HepG2 (cell line): ENCODE measurements at regions not wholly inside any gene's neighbourhood (a gene's known extent, or its start where the extent isn't known, plus 50 kb on each side); places are given as distances from the start of the nearest gene placed in this dataset.

Experiments
- ATAC-seq: fragments of 200-7000 bp; cut with Tn5 transposase; 3 replicates; pipeline ENCODE4 v1.9.1; 2020; ENCODE audit warnings: mild to moderate bottlenecking, moderate library complexity
- BruUV-seq: library from RNA; stranded (reverse); fragments of 400-500 nt; replicated peaks from 2 replicates; lab custom pipeline; 2021; lab: Mats Ljungman, UMichigan
- CTCF ChIA-PET: fragments of 300-600 bp; formaldehyde crosslinking; extraction: SDS; loops from one replicate; lab custom pipeline; 2021; ENCODE audit warnings: low total read pairs, inconsistent platforms, low intra/inter-chr PET ratio; lab: Yijun Ruan, JAX
- POLR2A ChIA-PET: fragments of 350-600 bp; sonication (Branson Sonifier 250); formaldehyde crosslinking; loops from one replicate; lab custom pipeline; 2020; ENCODE audit warnings: antibody characterized with exemption, inconsistent platforms; lab: Yijun Ruan, JAX
- DNase-seq: peaks from one replicate; pipeline ENCODE4 v3.0.0-alpha.2; 2015; ENCODE audit warnings: low spot score
- FAIRE-seq: peaks from 3 replicates; lab custom pipeline; 2011; peaks lifted over from hg19 to GRCh38; lab: Jason Lieb, UNC
- H2AFZ ChIP-seq: one replicate; pipeline ENCODE4 v1.6.1; 2011; ENCODE audit warnings: low read length, inconsistent platforms
- H3K27ac ChIP-seq: fragments of 300-600 bp; 3 replicates; pipeline ENCODE4 v1.8.0; 2011; ENCODE audit warnings: mixed run types, mild to moderate bottlenecking, mixed read lengths, low read length, inconsistent platforms; ENCODE audit not compliant: insufficient read depth; ENCODE audit errors: extremely low read length
- H3K27me3 ChIP-seq, 2 experiments: fragments of 200-600 bp in 1 of 2; 2 replicates in 1 of 2; 3 replicates in 1 of 2; pipeline versions ENCODE4 v1.6.0 to v1.8.0; 2011; ENCODE audit warnings: low read length in 2 of 2, mild to moderate bottlenecking in 2 of 2, moderate library complexity in 2 of 2, inconsistent platforms in 1 of 2; ENCODE audit not compliant: insufficient read depth in 2 of 2, control insufficient read depth in 1 of 2
- H3K36me3 ChIP-seq, 2 experiments: fragments of 200-600 bp in 1 of 2; replicated peaks in 1 of 2; 2 replicates in 1 of 2; 3 replicates in 1 of 2; pipeline versions ENCODE4 v1.5.1 to v1.8.0; 2011; ENCODE audit warnings: low read length in 2 of 2, inconsistent platforms in 1 of 2; ENCODE audit not compliant: insufficient read depth in 2 of 2, control insufficient read depth in 1 of 2
- H3K4me1 ChIP-seq: 2 replicates; pipeline ENCODE4 v1.5.1; 2012; ENCODE audit warnings: low read length, inconsistent platforms; ENCODE audit not compliant: insufficient read depth
- H3K4me2 ChIP-seq: 2 replicates; pipeline ENCODE4 v1.6.0; 2011; ENCODE audit warnings: low read depth, low read length, inconsistent platforms
- H3K4me3 ChIP-seq, 3 experiments: fragments of 200-600 bp in 1 of 3; sonication (generic), shearing (Covaris generic) in 1 of 3; replicated peaks in 1 of 3; 2 replicates each; pipeline ENCODE4 v1.5.1; 2011 to 2016; ENCODE audit warnings: low read length in 3 of 3, inconsistent platforms in 2 of 3, low read depth in 2 of 3, mild to moderate bottlenecking in 2 of 3, control low read depth in 1 of 3, mixed read lengths in 1 of 3; ENCODE audit not compliant: insufficient read depth in 1 of 3
- H3K79me2 ChIP-seq: one replicate; pipeline ENCODE4 v1.6.1; 2011; ENCODE audit warnings: low read length, inconsistent platforms; ENCODE audit not compliant: insufficient read depth
- H3K9ac ChIP-seq: 2 replicates; pipeline ENCODE4 v1.6.0; 2011; ENCODE audit warnings: mild to moderate bottlenecking, low read depth, low read length, inconsistent platforms; ENCODE audit not compliant: insufficient read depth
- H3K9me3 ChIP-seq: 2 replicates; pipeline ENCODE4 v1.5.1; 2012; ENCODE audit warnings: mild to moderate bottlenecking, low read length
- H4K20me1 ChIP-seq: 2 replicates; pipeline ENCODE4 v1.6.0; 2011; ENCODE audit warnings: inconsistent platforms, mild to moderate bottlenecking, low read length, moderate library complexity; ENCODE audit not compliant: insufficient read depth
- CCDC6 ChIP-seq: sonication (generic); formaldehyde crosslinking; IDR thresholded peaks from 2 replicates; pipeline ENCODE4 v1.8.1; 2022; ENCODE audit warnings: mild to moderate bottlenecking, missing genetic modification reagents, moderate library complexity
- GMEB1 ChIP-seq: sonication (generic); formaldehyde crosslinking; IDR thresholded peaks from 2 replicates; pipeline ENCODE4 v1.5.1; 2020; ENCODE audit warnings: missing genetic modification reagents, mild to moderate bottlenecking, borderline replicate concordance
- NR1H2 ChIP-seq: sonication (generic); formaldehyde crosslinking; IDR thresholded peaks from 2 replicates; pipeline ENCODE4 v1.8.1; 2022; ENCODE audit warnings: low read depth, missing genetic modification reagents, borderline replicate concordance
- TCF7 ChIP-seq: sonication (generic); IDR thresholded peaks from 2 replicates; pipeline ENCODE4 v1.6.1; 2016; ENCODE audit warnings: antibody characterized with exemption, low read depth
- ZBTB43 ChIP-seq: sonication (generic); formaldehyde crosslinking; conservative IDR thresholded peaks from 2 replicates; pipeline ENCODE4 v1.4.0; 2020; ENCODE audit warnings: missing genetic modification reagents
- ZFP36L1 ChIP-seq: sonication (generic); formaldehyde crosslinking; IDR thresholded peaks from 2 replicates; pipeline ENCODE4 v1.8.0; 2022; ENCODE audit warnings: mild to moderate bottlenecking, missing genetic modification reagents, moderate library complexity
- WGBS: methylation state at CpG from one replicate; pipeline ENCODE4 v1.1.6; 2017; ENCODE audit warnings: low lambda C conversion rate; 5-methylcytosine and 5-hydroxymethylcytosine counted together
- in situ Hi-C: cut with HindIII; loops from 2 replicates; pipeline ENCODE4 v1.10.0; 2017; ENCODE audit warnings: low pct_unique_long_range_greater_than_20kb; ENCODE audit not compliant: extremely low pct_ligation_motif_present
- intact Hi-C: fragments of 100-400 bp; cut with micrococcal nuclease; formaldehyde crosslinking; loops from one replicate; pipeline ENCODE4 v1.10.0; 2022; ENCODE audit not compliant: unreplicated experiment

- intact Hi-C loops, result loop anchor here (5.0 kb wide), 1 partner anchor 1130 kb away; no protein-coding TSS in a partner anchor
- Histone ChIP-seq H4K20me1 (no peaks in the 10 kb centered on the region), H3K36me3 (no peaks in the 10 kb centered on the region), H3K4me3 (no peak overlapping the region), H3K79me2 (no peaks in the 10 kb centered on the region), H3K4me2 (no peak overlapping the region), H3K27ac (no peak overlapping the region), H2AFZ (no peak overlapping the region), H3K9me3 (peaks cover 82% of the 10 kb centered on the region), H3K27me3 (no peaks in the 10 kb centered on the region), H3K9ac (no peak overlapping the region), H3K4me1 (no peaks in the 10 kb centered on the region)
- POLR2A ChIA-PET, result no interaction called here
- FAIRE-seq, result no peak
- CTCF ChIA-PET, result no interaction called here
- BruUV-seq, result no TSS peak
- WGBS, result 10% methylated on average over 1 of the region's 4 CpGs
- ATAC-seq, result no peak
- DNase-seq, result no peak
- in situ Hi-C loops, result no loop called here
- TF ChIP-seq ZBTB43 (CRISPR knock-in tag), result no peak
- TF ChIP-seq NR1H2 (CRISPR knock-in tag), result no peak
- TF ChIP-seq CCDC6 (CRISPR knock-in tag), result no peak
- TF ChIP-seq ZFP36L1, result no peak
- no peak for TF ChIP-seq TCF7
- TF ChIP-seq GMEB1 (CRISPR knock-in tag), result no peak
These were observed 215.1 kb upstream of the CPEB2 start for GRCh38 chr4:14787221-14787620.
